ENCODE measurements at regions not wholly inside any gene's neighbourhood (a gene's known extent, or its start where the extent isn't known, plus 50 kb on each side); places are given as distances from the start of the nearest gene placed in this dataset.

DNA sequence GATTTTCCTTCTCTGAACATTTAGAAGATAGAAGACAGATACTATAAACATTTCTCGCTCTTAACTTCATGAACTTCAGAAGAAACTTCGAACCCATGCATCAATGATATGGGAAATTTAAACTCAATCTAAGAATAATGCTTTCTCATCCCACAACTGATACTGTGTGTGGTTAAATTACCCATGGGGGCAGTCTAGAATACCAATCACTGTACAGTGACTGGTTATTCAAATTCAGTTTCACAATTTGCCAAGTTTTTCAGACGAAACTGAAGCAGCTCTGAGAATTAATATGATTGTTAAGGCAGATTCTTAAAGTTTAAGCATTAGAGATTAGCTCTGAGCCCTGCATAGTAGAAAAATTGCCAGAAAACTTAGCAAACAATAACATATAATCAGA lies 431.0 kb downstream of the SH3GL2 start:
- peaks cover 6% of the 10 kb centered on the region for H3K27me3 Mint-ChIP-seq (ENCODE audit: low read depth)
- H3K9me3 Mint-ChIP-seq = no peaks in the 10 kb centered on the region
- no peaks in the 10 kb centered on the region for H3K4me1 Mint-ChIP-seq
- TF ChIP-seq, protein P1, sequence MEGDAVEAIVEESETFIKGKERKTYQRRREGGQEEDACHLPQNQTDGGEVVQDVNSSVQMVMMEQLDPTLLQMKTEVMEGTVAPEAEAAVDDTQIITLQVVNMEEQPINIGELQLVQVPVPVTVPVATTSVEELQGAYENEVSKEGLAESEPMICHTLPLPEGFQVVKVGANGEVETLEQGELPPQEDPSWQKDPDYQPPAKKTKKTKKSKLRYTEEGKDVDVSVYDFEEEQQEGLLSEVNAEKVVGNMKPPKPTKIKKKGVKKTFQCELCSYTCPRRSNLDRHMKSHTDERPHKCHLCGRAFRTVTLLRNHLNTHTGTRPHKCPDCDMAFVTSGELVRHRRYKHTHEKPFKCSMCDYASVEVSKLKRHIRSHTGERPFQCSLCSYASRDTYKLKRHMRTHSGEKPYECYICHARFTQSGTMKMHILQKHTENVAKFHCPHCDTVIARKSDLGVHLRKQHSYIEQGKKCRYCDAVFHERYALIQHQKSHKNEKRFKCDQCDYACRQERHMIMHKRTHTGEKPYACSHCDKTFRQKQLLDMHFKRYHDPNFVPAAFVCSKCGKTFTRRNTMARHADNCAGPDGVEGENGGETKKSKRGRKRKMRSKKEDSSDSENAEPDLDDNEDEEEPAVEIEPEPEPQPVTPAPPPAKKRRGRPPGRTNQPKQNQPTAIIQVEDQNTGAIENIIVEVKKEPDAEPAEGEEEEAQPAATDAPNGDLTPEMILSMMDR (IDR thresholded peaks at IDR 0.05; ENCODE audit: unreplicated experiment) = no peak
- DNase-seq (ENCODE audit: low spot score in 2 of 2, unreplicated experiment in 2 of 2) = no peak
- H3K4me3 Mint-ChIP-seq = no peak overlapping the region
- H3K36me3 Mint-ChIP-seq = no peaks in the 10 kb centered on the region
- H3K27ac Mint-ChIP-seq = no peak overlapping the region

DNA sequence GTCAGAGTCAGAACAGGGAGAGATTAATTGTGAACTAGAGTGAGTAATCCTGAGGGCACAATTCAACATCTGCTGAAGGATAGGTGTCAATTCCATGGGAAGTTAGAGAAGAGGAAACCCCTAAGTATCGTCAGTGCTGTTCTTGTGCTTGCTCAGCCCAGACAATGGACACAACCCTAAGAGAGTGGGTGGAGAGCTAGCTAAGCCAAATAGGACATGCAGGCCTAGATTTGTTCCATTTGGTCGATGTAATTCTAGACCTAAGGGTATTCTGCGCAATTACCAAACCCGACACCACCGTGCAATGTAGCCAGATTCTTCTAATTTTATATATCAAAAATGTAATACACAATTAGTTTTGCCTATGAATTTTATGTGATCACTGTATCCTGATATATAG lies 431.6 kb downstream of the SH3GL2 start:
- peaks cover 6% of the 10 kb centered on the region for H3K27me3 Mint-ChIP-seq (ENCODE audit: low read depth)
- H3K36me3 Mint-ChIP-seq = no peaks in the 10 kb centered on the region
- TF ChIP-seq, protein P1 (IDR thresholded peaks at IDR 0.05; ENCODE audit: unreplicated experiment) = no peak
- DNase-seq (ENCODE audit: low spot score in 2 of 2, unreplicated experiment in 2 of 2) = no peak
- H3K27ac Mint-ChIP-seq = no peak overlapping the region
- H3K9me3 Mint-ChIP-seq = no peaks in the 10 kb centered on the region
- no peaks in the 10 kb centered on the region for H3K4me1 Mint-ChIP-seq
- H3K4me3 Mint-ChIP-seq = no peak overlapping the region

DNA sequence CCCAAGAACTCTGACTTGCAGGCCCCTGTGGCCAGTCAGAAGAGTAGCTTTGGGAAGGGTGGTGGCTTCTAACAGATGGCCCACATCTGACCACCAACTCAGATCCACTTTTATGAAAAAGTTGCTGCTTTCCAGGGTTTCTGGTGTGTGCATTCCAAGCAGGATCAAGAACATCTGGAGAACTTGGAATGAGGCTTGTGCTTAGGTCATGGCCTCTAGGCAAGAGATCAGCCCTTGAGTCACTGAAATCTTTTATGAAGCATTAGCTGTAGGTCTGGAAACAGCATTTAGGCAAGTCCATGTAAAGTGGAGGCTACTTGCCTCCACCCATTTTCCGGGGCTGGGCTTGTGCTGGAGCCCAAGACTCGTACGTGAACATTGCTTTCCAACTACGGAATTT lies 433.3 kb downstream of the SH3GL2 start:
- H3K36me3 Mint-ChIP-seq = no peaks in the 10 kb centered on the region
- H3K4me1 Mint-ChIP-seq = no peaks in the 10 kb centered on the region
- no peak overlapping the region for H3K27ac Mint-ChIP-seq
- no peak overlapping the region for H3K4me3 Mint-ChIP-seq
- H3K9me3 Mint-ChIP-seq = no peaks in the 10 kb centered on the region
- TF ChIP-seq, protein P1 (IDR thresholded peaks at IDR 0.05; ENCODE audit: unreplicated experiment) = no peak
- no peak for DNase-seq (ENCODE audit: low spot score in 2 of 2, unreplicated experiment in 2 of 2)
- H3K27me3 Mint-ChIP-seq (ENCODE audit: low read depth) = peaks cover 4% of the 10 kb centered on the region

DNA sequence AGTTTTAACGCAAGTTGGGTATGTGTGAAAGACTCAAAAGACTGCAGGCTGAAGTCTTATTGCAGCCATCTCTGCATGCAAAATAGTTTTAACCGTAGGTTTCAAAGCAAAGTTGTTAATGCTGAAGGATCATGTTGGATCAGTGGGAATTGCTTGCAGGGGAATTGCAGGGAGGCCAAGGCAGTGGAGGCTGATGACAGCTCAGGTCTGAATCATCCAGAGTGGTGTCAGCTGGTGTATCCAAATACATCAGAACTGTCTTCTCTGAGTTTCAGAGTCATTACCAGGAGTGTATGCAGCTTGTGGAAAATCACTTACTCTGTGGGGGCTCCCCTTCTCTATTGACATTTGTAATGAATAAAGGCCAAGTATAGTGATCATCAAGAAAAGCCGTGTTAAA lies 435.7 kb downstream of the SH3GL2 start:
- Mint-ChIP-seq H3K27ac (no peak overlapping the region), H3K9me3 (peaks cover 14% of the 10 kb centered on the region), H3K4me3 (no peak overlapping the region), H3K27me3 (ENCODE audit: low read depth) (peaks cover 1% of the 10 kb centered on the region), H3K36me3 (no peaks in the 10 kb centered on the region), H3K4me1 (no peaks in the 10 kb centered on the region)
- no peak for DNase-seq (ENCODE audit: low spot score in 2 of 2, unreplicated experiment in 2 of 2)
- TF ChIP-seq, protein P1 (IDR thresholded peaks at IDR 0.05; ENCODE audit: unreplicated experiment) = no peak

DNA sequence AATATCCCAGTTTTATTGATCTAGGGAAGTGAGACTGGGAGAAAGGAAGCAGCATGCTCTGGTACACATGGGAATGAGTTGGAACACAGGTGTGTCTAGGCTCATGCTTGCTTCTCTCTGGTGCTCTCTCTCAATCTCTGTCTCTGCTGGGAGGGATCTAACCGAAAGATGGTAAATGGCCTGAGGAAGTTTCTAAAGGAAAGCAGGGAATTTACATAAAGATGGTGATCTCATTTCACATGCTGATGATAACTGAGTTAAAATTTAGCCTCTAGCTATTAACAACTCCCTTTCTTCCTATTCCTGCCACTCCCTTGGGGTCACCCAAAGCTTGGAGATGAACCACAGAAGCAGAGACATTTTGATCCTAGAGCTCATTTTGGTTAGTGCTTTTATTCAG lies 436.2 kb downstream of the SH3GL2 start:
- Mint-ChIP-seq H3K4me1 (no peaks in the 10 kb centered on the region), H3K27ac (no peak overlapping the region), H3K4me3 (no peak overlapping the region), H3K9me3 (peaks cover 15% of the 10 kb centered on the region), H3K36me3 (no peaks in the 10 kb centered on the region), H3K27me3 (ENCODE audit: low read depth) (peaks cover 1% of the 10 kb centered on the region)
- TF ChIP-seq, protein P1 (IDR thresholded peaks at IDR 0.05; ENCODE audit: unreplicated experiment) = no peak
- no peak for DNase-seq (ENCODE audit: low spot score in 2 of 2, unreplicated experiment in 2 of 2)

DNA sequence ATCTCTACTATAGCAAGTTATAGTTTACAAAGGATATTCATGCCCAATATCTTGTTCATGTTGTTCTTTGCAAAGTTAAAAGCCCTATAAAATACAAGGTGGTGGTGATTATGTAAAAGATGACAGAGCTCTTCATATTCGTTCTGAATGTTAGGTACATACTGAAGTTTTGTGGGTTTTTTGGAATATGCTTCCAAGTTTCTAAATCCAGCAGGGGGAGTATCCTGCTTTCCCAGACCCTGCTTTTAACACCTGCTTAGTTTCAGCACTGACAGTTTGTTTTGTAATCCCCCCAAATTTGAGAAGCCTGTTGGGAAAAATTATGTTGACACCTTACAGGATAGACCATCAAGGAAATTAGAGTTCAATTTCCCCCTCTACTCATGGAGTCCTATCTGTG lies 438.3 kb downstream of the SH3GL2 start:
- no peak overlapping the region for H3K4me3 Mint-ChIP-seq
- peaks cover 1% of the 10 kb centered on the region for H3K27me3 Mint-ChIP-seq (ENCODE audit: low read depth)
- TF ChIP-seq, protein P1 (IDR thresholded peaks at IDR 0.05; ENCODE audit: unreplicated experiment) = no peak
- no peaks in the 10 kb centered on the region for H3K4me1 Mint-ChIP-seq
- no peak overlapping the region for H3K27ac Mint-ChIP-seq
- no peak for DNase-seq (ENCODE audit: low spot score in 2 of 2, unreplicated experiment in 2 of 2)
- H3K36me3 Mint-ChIP-seq = no peaks in the 10 kb centered on the region
- peaks cover 15% of the 10 kb centered on the region for H3K9me3 Mint-ChIP-seq

All from mesothelial cell of epicardium (in vitro differentiated cells).